ENCODE measurements at regions not wholly inside any gene's neighbourhood (a gene's known extent, or its start where the extent isn't known, plus 50 kb on each side); places are given as distances from the start of the nearest gene placed in this dataset.

GRCh38 chr20:11409561-11409960 is 508.1 kb upstream of the BTBD3 start (continued):
- TF ChIP-seq POLR2AphosphoS5 (IDR thresholded peaks at IDR 0.05; ENCODE audit: low read depth, low read length) = no peak
- TF ChIP-seq GTF2F1 (IDR thresholded peaks at IDR 0.05; ENCODE audit: borderline replicate concordance, low read depth, low read length) = no peak
- TF ChIP-seq CHD7 (IDR thresholded peaks at IDR 0.05; ENCODE audit: insufficient replicate concordance, low read length) = no peak
- no peak for TF ChIP-seq CEBPB (IDR thresholded peaks at IDR 0.05; ENCODE audit: low read depth, low read length)
- TF ChIP-seq SIX5 (IDR thresholded peaks at IDR 0.05; ENCODE audit: low read depth, low read length) = no peak
- TF ChIP-seq TBP (IDR thresholded peaks at IDR 0.05; ENCODE audit: low read depth, low read length) = no peak
- TF ChIP-seq RFX5 (IDR thresholded peaks at IDR 0.05; ENCODE audit: borderline replicate concordance, low read depth, low read length) = no peak

All from H1 (cell line).